ENCODE measurements at regions not wholly inside any gene's neighbourhood (a gene's known extent, or its start where the extent isn't known, plus 50 kb on each side); places are given as distances from the start of the nearest gene placed in this dataset.

GRCh38 chr20:57897891-57898290 is 188.1 kb upstream of the PMEPA1 start:
- H3K9me2 ChIP-seq (ENCODE audit: low read depth, low read length), result no peaks in the 10 kb centered on the region
- H3K79me2 ChIP-seq (ENCODE audit: insufficient read depth, low read length), result no peaks in the 10 kb centered on the region
- no peaks in the 10 kb centered on the region for H4K20me1 ChIP-seq (ENCODE audit: insufficient read depth, low read length)
- H3K36me3 ChIP-seq (ENCODE audit: insufficient read depth, low read length), result no peaks in the 10 kb centered on the region
- H3K27ac ChIP-seq (ENCODE audit: low read depth, low read length, poor library complexity, severe bottlenecking), result no peak overlapping the region
- no peak overlapping the region for H3K9ac ChIP-seq (ENCODE audit: low read length)
- no peaks in the 10 kb centered on the region for H3K9me3 ChIP-seq (ENCODE audit: low read length)
- no peak overlapping the region for H3K4me3 ChIP-seq (ENCODE audit: low read depth, low read length, poor library complexity, severe bottlenecking)
- H2AFZ ChIP-seq (ENCODE audit: low read length), result no peak overlapping the region
- peaks cover 5% of the 10 kb centered on the region; the same call in 1 of the 2 replicates for H3K27me3 ChIP-seq (ENCODE audit: insufficient read depth, low read length)
- TF ChIP-seq CTCF (IDR thresholded peaks at IDR 0.05; ENCODE audit: low read length) (no peak), EZH2 (IDR thresholded peaks at IDR 0.05; ENCODE audit: borderline replicate concordance, low read length) (no peak)
- no peak overlapping the region for H3K4me2 ChIP-seq (ENCODE audit: low read length)
- H3F3A ChIP-seq (ENCODE audit: insufficient read depth, low read length), result no peaks in the 10 kb centered on the region
- H3K4me1 ChIP-seq (ENCODE audit: insufficient read depth, low read length, severe bottlenecking), result no peaks in the 10 kb centered on the region

GRCh38 chr20:57897156-57897874 is 187.5 kb upstream of the PMEPA1 start:
- no peak overlapping the region for H3K27ac ChIP-seq (ENCODE audit: low read depth, low read length, poor library complexity, severe bottlenecking)
- TF ChIP-seq CTCF (IDR thresholded peaks at IDR 0.05; ENCODE audit: low read length), result no peak
- TF ChIP-seq EZH2 (IDR thresholded peaks at IDR 0.05; ENCODE audit: borderline replicate concordance, low read length), result no peak
- H4K20me1 ChIP-seq (ENCODE audit: insufficient read depth, low read length), result no peaks in the 10 kb centered on the region
- H3K79me2 ChIP-seq (ENCODE audit: insufficient read depth, low read length), result no peaks in the 10 kb centered on the region
- H3K36me3 ChIP-seq (ENCODE audit: insufficient read depth, low read length), result no peaks in the 10 kb centered on the region
- no peaks in the 10 kb centered on the region for H3F3A ChIP-seq (ENCODE audit: insufficient read depth, low read length)
- no peaks in the 10 kb centered on the region for H3K9me3 ChIP-seq (ENCODE audit: low read length)
- H3K4me3 ChIP-seq (ENCODE audit: low read depth, low read length, poor library complexity, severe bottlenecking), result no peak overlapping the region
- no peak overlapping the region for H2AFZ ChIP-seq (ENCODE audit: low read length)
- H3K27me3 ChIP-seq (ENCODE audit: insufficient read depth, low read length), result peaks cover 5% of the 10 kb centered on the region; the same call in 1 of the 2 replicates
- H3K4me2 ChIP-seq (ENCODE audit: low read length), result no peak overlapping the region
- H3K9ac ChIP-seq (ENCODE audit: low read length), result no peak overlapping the region
- H3K4me1 ChIP-seq (ENCODE audit: insufficient read depth, low read length, severe bottlenecking), result no peaks in the 10 kb centered on the region
- H3K9me2 ChIP-seq (ENCODE audit: low read depth, low read length), result no peaks in the 10 kb centered on the region

- no peaks in the 10 kb centered on the region for H3K79me2 ChIP-seq (ENCODE audit: insufficient read depth, low read length)
- no peaks in the 10 kb centered on the region for H3K9me2 ChIP-seq (ENCODE audit: low read depth, low read length)
- H2AFZ ChIP-seq (ENCODE audit: low read length), result no peak overlapping the region
- TF ChIP-seq EZH2 (IDR thresholded peaks at IDR 0.05; ENCODE audit: borderline replicate concordance, low read length) (no peak), CTCF (IDR thresholded peaks at IDR 0.05; ENCODE audit: low read length) (no peak)
- H3K27ac ChIP-seq (ENCODE audit: low read depth, low read length, poor library complexity, severe bottlenecking), result no peak overlapping the region
- H4K20me1 ChIP-seq (ENCODE audit: insufficient read depth, low read length), result no peaks in the 10 kb centered on the region
- H3K4me1 ChIP-seq (ENCODE audit: insufficient read depth, low read length, severe bottlenecking), result no peaks in the 10 kb centered on the region
- H3K27me3 ChIP-seq (ENCODE audit: insufficient read depth, low read length), result peaks cover 5% of the 10 kb centered on the region; the same call in 1 of the 2 replicates
- H3K36me3 ChIP-seq (ENCODE audit: insufficient read depth, low read length), result no peaks in the 10 kb centered on the region
- H3K4me3 ChIP-seq (ENCODE audit: low read depth, low read length, poor library complexity, severe bottlenecking), result no peak overlapping the region
- H3K9ac ChIP-seq (ENCODE audit: low read length), result no peak overlapping the region
- no peak overlapping the region for H3K4me2 ChIP-seq (ENCODE audit: low read length)
- no peaks in the 10 kb centered on the region for H3F3A ChIP-seq (ENCODE audit: insufficient read depth, low read length)
- no peaks in the 10 kb centered on the region for H3K9me3 ChIP-seq (ENCODE audit: low read length)
Observed at GRCh38 chr20:57896563-57896962, 186.7 kb upstream of the PMEPA1 start.

Measured in OCI-LY1 (cell line).